SHP77 treated with DMSO at 0.1 percent for 48 hours (cell line): ENCODE measurements at regions not wholly inside any gene's neighbourhood (a gene's known extent, or its start where the extent isn't known, plus 50 kb on each side); places are given as distances from the start of the nearest gene placed in this dataset.
"Not testable (repeated sequence)": the region's sequence is repeated elsewhere in the genome, so short reads cannot be mapped to it uniquely, and the experiment has no call there.

Experiments
- DNase-seq: peaks from one replicate; lab custom pipeline; 2025; lab: John Stamatoyannopoulos, UW

DNA sequence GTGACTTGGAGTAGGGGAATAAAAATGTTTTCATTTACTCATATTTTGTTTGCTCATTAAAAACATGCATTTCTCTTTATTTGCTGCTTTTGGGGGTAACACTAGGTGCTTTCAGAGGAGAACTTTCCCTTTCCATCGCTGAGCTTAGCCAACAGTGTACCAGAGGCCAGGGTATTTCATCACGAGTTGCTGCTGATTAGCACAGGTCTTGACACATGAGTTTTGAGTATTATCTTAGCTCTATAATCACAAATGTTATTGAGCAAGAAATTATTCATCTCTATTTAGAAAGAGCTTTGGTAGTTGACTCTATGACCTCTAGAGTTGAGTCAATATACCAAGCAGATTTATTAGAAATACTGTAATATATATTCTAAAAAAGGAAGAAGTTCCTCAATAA lies 375.9 kb downstream of the NXPH1 start:
- no peak for DNase-seq

DNA sequence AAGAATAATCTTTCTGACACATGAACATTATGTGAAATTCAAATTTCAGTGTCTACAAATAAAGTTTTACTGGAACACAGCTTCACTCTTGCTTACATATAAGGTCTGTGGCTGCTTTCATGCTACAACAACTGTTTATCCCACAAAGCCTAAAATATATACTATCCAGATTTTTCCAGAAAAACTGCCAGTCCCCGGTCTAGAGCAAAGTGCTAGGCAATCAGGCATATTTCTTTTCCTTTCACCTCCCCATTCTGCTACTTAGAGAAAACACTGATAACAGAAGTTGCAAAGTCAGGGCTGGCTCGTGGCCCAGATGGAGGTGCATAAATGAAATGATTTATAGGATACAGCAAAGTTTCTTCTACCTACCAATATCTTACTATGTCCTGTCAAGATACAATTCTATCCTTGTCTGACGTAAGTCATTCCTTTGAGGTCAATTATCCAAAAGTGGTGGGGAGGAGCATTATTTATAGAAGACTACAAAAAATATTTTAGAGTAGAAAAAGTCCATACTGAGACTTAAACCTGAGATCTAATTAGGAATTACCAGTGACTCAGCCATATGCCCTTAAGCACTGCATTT lies 384.1 kb downstream of the NXPH1 start:
- DNase-seq, result no peak

DNA sequence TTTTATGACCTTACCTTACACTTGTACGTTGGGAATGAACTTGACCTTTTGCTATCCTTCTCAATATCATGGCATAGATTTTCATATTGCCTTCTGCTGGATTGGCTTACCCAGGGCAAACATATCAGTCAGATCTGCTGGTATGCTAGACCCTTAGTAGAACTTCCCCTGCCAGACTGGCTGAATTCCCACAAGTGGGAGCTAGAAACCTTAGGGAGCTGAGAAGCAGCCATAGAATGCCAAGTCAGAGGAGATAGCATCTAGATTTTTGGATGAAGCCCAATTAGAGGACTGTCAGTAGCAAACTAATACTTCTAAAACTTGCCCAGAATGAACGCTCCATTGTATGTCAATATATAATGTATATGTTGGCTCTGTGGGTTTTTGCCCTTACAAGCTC lies 385.0 kb downstream of the NXPH1 start:
- DNase-seq, result no peak

DNA sequence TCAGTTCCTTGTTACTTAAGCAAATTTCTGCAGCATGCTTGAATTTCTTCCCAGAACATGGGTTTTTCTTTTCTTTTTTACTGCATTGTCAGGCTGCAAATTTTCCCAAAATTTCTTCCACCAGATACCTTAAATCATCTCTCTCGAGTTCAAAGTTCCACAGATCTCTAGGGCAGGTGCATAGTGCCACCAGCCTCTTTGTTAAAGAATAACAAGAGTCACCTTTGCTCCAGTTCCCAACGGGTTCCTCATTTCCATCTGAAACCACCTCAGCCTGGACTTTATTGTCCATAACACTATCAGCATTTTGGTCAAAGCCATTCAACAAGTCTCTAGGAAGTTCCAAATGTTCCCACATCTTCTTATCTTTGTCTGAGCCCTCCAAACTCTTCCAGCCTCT lies 389.2 kb downstream of the NXPH1 start:
- no peak for DNase-seq

DNA sequence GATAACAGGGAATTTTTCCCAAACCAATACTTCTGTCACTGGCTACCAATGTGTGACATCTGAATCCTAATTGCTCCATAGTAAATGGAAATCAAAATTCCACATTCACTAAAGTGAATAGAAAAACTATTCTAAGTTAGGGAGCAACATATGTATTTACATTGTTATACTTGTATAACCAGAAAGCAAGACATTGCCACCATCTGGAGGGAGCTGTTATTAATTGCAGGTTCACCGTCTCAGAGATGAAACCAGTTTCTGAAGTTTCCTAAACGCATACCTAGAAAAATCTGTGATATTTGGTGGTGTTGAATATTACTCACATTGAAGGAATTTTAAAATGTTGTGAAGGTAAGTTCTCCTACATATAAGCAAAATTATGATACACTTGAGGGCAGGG lies 390.1 kb downstream of the NXPH1 start:
- DNase-seq, result no peak

DNA sequence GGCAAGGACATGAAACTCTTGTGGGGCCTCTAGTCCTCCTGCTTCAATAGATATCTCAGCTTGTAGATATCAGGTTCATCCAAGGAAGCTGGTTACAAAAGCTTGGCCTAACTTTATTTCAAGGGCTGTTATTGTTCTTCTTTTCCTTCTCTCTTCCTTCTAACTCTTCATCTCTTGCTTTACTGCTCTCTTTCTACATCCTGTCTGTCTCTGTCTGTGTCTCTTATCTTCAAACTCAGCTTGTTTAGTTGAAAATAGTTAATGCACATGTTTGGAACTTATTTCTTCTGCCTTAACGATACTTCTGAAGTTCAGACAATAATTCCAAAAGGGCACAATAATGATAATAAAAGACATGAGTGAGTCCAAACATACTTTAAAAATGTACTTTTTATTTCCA lies 393.9 kb downstream of the NXPH1 start:
- no peak for DNase-seq

DNA sequence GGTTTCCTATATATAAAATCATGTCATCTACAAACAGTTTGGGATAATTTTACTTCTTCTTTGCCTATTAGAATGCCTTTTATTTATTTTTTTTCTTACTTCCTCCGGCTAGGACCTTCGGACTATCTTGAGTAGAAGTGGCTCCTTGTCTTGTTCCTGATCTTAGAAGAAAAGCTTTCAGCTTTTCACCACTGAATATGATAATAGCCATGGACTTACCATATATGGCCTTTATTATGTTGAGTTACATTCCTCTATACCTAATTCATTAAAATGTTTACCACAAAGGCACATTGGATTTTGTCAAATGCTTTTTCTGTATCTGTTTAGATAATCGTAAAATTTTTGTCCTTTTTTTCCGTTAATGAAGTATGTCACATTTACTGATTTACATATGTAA lies 395.7 kb downstream of the NXPH1 start:
- no peak for DNase-seq

DNA sequence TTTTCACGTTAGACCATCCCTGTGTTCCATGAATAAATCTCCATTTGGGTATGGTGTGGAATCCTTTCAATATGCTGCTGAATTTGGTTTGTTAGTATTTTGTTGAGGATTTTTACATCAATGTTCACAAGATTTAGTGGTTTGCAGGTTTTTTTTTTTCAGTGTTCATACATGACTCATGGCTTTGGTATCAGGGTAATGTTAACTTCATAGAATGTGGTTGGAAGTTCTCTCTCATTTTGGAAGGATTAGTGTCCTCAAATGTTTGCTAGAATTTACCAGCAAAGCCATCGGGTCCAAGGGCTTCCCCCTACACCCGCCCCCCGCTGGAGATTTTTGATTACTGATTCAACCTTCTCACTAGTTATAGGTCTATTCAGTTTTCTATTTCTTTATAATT lies 398.0 kb downstream of the NXPH1 start:
- DNase-seq, result no peak

DNA sequence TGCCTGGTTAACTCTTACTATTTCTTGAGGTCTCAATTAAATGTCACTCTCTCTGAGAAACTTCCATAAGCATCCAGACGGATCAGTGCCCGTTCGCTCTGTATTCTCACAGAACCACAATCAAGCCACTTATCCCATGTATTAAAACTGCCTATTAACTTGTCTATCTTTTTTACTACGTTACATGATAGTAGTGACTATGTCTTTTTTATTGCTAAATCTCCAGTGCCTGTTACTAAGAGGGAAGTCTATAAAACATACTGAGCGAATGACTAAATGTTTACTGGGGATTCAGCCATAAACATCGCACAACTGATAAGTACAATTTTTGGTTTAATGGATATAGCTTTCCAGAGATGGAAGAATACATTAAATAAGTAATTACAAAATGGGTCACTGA lies 399.9 kb downstream of the NXPH1 start:
- no peak for DNase-seq

DNA sequence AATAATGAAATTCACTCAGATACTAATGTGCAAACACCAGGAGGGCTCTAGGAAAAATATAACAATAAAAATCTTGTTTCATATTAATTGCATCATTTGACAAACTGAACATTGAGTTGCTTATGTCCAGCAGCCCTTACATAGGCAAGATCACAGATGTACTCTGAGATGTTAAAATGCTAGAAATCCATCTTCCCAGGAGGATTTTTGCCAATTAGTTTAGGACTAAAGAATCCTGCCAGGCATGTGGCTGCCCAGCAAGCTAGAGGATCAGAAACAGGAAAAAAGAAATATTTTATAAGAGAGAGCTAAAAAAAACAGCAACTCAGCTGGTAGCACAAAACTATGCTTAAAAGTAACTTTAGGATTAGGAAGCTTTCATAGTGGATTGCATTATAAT lies 407.8 kb downstream of the NXPH1 start:
- DNase-seq, result no peak

DNA sequence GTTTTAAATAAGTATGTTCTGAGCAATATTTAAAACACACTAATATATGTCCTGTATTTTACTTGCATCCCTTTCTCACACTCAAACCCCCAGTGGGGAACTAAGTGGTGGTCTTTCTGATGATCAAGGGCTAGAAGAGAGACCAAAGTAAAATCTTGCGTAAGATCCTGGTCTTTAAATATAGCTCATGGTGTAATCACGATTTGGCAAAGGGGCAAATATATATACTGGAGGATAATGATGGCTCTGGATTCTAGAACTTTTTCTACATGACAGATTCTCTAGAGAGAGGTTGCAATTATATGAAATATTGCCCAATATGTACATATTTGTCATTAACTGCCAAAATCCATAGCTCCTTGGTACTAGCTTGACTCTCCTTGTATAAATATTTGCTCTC lies 438.3 kb downstream of the NXPH1 start:
- DNase-seq, result no peak

DNA sequence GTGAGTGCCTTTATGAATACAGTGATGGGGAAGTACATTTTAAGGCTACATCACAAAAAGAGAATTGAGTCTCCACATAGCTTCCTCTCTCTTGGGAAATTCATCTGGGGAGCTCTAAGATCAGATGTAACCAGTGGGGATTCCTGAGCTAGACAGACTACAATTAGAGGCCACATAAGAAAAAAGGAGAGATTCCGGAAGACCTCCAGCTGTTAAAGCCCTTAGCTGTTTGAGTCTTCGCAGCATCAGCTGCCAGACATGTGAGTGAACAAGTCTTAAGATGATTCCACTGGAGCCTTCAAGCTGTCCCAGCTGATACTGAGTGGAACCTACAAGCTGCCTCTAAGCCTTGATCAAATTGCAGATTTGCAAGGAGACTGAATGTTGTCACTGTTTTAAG lies 448.5 kb downstream of the NXPH1 start:
- DNase-seq, result no peak

DNA sequence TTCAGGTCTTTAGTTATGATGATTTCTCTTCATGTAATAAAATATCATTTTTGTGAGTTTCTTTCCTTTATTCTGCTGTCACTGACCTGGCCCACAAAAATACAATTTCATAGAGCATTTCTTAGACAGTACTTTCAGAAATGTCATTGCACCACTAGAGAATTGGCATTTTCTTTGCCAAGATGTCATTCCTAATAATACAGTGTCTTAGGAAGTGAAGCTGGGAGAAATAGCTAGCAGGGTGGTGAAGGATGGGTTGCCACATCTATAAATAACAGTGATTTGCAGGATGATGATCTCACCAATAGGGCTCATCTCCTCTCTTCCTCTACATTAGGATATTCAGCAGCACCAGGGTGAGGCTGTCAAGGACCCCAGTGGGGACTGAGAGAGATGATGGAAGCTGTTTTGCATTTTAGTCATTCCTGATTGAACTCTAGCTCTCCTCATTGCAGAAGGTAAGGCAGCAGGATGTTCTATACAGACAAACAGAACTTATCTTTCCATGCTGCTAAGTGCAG lies 452.1 kb downstream of the NXPH1 start:
- DNase-seq, result no peak

DNA sequence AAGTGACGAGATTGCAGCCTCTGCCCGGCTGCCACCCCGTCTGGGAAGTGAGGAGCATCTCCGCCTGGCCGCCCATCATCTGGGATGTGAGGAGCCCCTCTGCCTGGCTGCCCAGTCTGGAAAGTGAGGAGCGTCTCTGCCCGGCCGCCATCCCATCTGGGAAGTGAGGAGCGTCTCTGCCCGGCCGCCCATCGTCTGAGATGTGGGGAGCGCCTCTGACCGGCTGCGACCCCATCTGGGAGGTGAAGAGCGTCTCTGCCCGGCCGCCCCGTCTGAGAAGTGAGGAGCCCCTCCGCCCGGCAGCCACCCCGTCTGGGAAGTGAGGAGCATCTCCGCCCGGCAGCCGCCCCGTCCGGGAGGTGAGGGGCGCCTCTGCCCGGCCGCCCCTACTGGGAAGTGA lies 456.9 kb downstream of the NXPH1 start:
- DNase-seq, result not testable (repeated sequence)

DNA sequence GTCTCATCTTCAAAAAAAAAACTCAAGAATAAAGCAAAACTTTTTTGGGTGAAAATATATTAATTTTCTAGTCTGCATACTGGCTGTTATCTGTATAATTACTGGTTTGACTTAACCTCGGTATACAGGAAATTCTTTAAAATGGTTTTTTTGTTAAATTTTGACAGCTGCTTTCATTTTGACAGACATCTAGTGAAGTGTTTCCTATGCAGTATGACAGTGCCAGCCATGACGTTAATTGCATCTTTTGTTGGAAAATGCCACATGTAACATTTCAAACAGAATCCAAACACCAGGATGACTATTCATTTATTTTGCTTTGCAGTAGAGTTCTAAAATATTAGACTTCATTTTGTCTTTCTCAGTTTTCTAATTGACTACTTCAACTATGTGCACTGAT lies 460.4 kb downstream of the NXPH1 start:
- DNase-seq, result no peak

DNA sequence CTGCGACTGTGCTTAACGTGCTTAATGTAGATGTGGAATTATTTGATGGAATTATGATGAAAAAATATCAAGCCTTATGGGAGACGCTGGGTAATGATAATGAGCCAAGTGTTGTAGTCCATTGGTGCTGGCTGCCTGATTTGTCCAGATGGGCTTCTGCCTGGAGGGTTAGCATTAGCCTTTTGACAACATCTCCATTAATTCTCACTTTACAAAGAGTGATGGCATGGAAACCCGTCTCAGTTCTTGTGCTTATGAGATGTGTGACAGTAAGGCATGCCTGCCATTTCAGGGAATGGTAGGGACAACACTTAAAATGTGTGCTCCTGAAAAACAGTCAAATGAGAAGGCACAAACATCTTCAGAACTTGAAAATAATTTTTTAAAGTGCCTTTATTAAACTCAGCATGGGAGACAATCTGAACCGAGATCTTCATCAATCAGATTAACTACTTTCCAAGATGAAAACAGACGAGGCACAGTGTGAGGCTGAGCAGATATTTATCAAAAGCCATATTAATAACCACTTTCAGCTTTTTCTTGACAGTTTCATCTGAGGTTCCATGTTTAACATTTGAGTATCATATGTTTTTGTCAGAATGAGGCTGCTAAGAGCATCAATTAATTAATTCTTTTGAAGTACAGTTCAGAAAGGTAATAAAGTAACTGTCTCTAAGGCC lies 473.1 kb downstream of the NXPH1 start:
- no peak for DNase-seq

DNA sequence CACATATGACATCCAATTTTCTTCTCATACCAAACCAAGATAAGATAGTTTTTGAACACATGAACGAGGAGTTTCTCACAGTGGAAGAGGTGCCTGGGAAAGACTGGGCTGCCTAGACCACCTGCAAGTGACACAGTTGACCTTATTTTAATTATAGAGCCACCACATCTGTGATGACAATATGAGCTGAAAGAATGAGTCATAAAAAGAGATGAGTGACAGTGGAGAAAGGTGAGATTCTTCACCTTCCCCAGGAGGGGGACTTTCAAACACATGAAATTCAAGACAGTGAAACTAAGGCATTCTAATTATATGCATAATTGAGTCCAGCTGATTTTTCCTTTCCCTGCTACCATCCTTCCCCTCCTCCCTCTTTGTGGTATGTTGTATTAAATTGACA lies 475.5 kb downstream of the NXPH1 start:
- DNase-seq, result no peak

DNA sequence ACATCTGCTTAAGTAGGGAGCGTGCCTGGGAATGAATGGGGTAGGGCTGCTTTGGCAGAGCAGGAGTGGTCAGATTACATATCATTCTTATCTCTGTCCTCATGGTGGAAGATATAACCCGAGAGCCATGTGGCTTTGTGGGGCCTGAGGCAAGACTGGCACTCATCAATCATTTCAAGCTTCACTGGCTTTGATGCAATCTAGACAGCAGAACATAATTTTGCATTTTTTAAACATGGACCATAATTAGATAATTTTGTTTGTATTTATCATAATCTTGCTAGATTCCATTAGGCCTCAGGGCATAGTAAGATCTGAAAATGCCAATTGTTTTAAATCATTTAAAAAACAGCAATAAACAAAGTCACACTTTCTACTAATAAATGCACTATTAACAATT lies 480.3 kb downstream of the NXPH1 start:
- no peak for DNase-seq

DNA sequence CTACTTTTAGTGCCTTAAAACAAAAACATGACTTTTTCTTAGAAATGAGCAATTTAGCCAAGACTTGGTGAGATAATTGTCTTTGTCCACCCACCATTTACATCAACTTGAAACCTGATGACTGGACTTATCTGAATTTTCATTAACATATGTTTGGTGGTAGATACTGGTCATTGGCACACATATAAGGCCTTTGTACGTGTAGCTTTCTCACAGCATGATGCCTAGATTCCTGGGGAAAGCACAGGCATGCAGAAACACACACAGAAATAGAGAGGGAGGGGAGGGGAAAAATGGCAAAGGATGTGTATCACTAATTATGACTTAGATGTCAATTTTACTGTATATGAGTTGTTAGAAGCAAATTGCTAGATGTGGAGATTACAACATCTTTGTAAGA lies 488.4 kb downstream of the NXPH1 start:
- no peak for DNase-seq

DNA sequence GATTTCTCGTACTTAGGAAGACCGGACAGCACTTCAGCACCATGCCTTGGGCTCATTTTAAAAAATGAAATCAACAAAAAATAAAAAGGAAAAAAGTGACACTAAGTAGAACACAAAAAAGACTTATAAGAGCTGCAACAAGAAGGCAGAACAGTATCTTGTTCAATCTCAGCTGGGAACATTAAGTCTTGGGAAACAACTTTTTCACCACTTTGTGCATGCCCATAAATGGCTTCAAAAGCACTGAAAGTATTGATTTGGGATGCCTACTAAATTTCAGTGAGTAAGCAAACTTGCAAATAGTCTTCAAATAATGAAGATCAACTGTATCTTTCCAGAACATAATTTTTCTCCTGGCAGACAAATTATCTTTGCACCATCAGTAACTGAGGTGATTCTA lies 489.3 kb downstream of the NXPH1 start:
- no peak for DNase-seq

DNA sequence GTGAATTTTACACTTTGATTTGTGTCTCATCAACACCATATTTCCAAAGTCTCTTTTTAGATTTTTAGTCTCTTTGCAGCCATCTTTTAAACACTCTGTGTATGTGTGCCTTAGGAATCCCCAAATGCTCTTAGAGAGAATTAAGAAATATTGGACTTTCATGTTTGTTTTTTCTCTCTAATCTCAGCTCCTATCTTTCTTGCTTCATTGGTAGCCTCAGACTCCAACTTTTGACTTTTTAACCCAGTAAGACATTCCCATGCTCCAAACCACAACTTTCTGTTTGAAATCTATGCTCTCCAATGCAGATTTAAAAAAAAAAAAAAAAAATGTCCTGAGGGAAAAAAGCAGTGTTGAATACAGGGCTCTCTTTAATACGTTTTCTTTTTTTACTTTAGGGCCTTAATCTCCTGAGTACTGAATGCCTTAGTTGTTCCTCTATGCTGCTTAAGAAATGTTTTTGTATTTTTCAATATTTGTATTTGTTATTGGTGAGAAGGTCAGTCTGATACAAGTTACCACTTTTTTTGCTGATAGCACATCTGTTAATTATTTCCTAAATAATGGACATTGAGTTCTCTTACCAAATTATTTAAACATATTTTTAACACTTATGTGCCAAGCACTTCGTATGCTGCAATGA lies 489.9 kb downstream of the NXPH1 start:
- no peak for DNase-seq

DNA sequence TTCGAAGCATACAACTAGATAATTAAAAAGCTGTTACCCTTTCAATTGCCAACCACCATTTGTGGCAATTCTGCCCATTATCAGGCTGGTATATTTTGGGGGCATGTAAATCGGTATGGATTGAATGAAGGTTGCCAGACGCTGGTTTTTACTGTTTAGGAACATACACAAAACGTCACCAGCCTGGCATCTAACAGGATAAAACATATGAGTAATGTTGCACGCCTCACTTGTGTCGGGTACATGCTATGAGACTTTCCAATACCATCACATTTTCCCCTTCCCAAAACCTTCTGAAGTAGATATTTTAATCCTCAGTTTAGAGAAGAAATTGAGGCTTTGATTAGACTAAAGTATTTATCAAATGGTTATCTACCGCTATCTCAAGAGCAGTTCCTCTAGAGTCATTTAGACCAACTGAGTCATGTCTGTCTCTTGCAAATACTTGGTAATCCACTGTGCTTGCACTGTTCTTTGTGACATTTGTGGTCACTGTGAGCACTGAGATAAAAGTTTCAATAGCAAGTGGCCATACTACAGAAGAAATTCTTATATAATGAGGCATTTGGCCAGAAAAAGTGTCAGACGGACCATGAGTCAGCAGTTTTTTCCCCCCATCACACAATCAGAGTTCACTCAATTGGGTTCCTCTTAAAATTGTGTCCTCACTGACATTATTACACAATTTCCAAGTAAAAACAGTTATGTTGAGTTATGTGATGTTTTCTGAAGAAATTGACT lies 498.7 kb downstream of the NXPH1 start:
- no peak for DNase-seq

DNA sequence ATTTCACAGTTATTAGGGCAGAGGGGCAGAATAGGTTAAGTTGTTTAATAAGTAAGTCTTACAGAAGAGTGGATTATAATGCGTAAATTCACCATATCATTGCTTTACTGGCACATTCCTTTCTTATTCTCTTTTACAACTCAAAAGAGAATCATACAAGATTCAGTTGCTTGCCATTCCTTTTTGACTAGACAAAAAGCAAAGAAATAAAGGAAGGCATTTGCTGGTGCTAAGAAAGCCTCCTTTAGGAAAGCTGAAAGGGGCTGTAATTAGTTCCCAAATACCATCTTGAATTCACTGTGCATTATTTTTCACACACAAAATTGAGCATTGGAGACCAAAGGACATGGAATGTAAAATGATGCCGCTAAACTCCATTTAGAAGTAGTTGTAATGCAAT lies 499.3 kb downstream of the NXPH1 start:
- no peak for DNase-seq
